ENCODE measurements at regions not wholly inside any gene's neighbourhood (a gene's known extent, or its start where the extent isn't known, plus 50 kb on each side); places are given as distances from the start of the nearest gene placed in this dataset.

DNA sequence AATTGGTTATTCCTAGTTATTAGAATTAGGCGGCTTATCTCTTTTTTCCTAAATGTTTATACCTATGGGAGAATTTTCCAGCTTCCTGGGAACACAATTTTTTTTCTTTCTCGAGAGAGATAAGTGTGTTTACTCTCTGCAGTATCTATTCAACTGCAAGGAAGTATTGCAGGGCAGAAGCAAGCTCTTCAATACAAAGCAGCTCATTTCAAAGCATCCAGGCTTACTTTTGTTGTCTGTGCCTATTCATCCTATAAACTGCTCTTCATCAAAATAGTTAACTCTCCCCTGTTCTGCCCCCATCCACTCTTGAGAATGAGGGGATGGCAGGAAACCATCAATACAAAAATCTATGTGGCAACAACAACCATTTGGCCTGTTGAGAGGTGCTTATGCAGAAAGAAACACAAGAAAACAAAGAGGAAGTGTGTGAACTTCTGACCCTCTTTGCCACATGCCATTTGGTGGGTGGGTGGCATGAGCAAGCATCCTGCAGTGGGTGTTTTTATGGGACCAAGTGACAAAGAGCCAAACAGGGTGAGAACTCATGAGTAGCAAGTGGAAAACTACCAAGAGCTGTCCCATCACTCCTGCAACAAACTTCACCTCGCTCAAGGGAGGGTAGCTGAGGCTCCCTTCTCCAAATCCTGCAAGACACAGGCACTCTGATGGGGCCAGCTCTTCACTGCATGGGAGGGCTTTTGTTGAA, 50.6 kb upstream of the MRPS6 start:
- TF ChIP-seq, protein P1, sequence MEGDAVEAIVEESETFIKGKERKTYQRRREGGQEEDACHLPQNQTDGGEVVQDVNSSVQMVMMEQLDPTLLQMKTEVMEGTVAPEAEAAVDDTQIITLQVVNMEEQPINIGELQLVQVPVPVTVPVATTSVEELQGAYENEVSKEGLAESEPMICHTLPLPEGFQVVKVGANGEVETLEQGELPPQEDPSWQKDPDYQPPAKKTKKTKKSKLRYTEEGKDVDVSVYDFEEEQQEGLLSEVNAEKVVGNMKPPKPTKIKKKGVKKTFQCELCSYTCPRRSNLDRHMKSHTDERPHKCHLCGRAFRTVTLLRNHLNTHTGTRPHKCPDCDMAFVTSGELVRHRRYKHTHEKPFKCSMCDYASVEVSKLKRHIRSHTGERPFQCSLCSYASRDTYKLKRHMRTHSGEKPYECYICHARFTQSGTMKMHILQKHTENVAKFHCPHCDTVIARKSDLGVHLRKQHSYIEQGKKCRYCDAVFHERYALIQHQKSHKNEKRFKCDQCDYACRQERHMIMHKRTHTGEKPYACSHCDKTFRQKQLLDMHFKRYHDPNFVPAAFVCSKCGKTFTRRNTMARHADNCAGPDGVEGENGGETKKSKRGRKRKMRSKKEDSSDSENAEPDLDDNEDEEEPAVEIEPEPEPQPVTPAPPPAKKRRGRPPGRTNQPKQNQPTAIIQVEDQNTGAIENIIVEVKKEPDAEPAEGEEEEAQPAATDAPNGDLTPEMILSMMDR (IDR thresholded peaks at IDR 0.05): no peak
- no peak for TF ChIP-seq POLR2A (IDR thresholded peaks at IDR 0.05)
- no peak for TF ChIP-seq EP300 (IDR thresholded peaks at IDR 0.05; ENCODE audit: low read depth)

Measured in transverse colon (tissue), 3 donors.